GM12891 (cell line): ENCODE measurements at regions not wholly inside any gene's neighbourhood (a gene's known extent, or its start where the extent isn't known, plus 50 kb on each side); places are given as distances from the start of the nearest gene placed in this dataset.
A peak's percentile ranks its signal among the peaks of the same experiment; 100 is the strongest.
"Not testable (repeated sequence)": the region's sequence is repeated elsewhere in the genome, so short reads cannot be mapped to it uniquely, and the experiment has no call there.

Experiments
- DNase-seq: peaks from one replicate; pipeline ENCODE4 v3.0.0; 2011; ENCODE audit warnings: low spot score; ENCODE audit not compliant: insufficient read length
- FAIRE-seq: peaks from 2 replicates; lab custom pipeline; 2011; peaks lifted over from hg19 to GRCh38; lab: Jason Lieb, UNC
- PAX5 ChIP-seq: IDR thresholded peaks from 2 replicates; pipeline ENCODE4 v1.6.1; 2011; ENCODE audit warnings: low read length, moderate library complexity, mild to moderate bottlenecking; ENCODE audit not compliant: insufficient read depth, severe bottlenecking
- POLR2A ChIP-seq: IDR thresholded peaks from 2 replicates; pipeline ENCODE4 v1.6.1; 2011; ENCODE audit warnings: low read depth, low read length, control low read depth
- POLR2AphosphoS5 ChIP-seq: IDR thresholded peaks from 2 replicates; pipeline ENCODE4 v1.6.1; 2011; ENCODE audit warnings: low read depth, low read length, control low read depth
- POU2F2 ChIP-seq: IDR thresholded peaks from 2 replicates; pipeline ENCODE4 v1.6.1; 2011; ENCODE audit warnings: low read depth, mild to moderate bottlenecking, control low read depth, low read length, moderate library complexity
- SPI1 ChIP-seq: IDR thresholded peaks from 2 replicates; pipeline ENCODE4 v1.6.1; 2011; ENCODE audit warnings: low read depth, low read length, control low read depth
- TAF1 ChIP-seq: IDR thresholded peaks from 2 replicates; pipeline ENCODE4 v1.6.1; 2011; ENCODE audit warnings: low read depth, low read length, control low read depth

- no peak for DNase-seq
- FAIRE-seq = no peak
- TF ChIP-seq PAX5 (no peak), TAF1 (no peak), SPI1 (no peak), POLR2AphosphoS5 (no peak), POLR2A (no peak), POU2F2 (no peak)
Observed at GRCh38 chr9:113719919-113720318, 156.2 kb upstream of the ZNF618 start.

GRCh38 chr9:113720495-113720894 is 155.6 kb upstream of the ZNF618 start:
- FAIRE-seq (no peak), DNase-seq (no peak)
- TF ChIP-seq POLR2A = no peak
- TF ChIP-seq POLR2AphosphoS5 = no peak
- TF ChIP-seq POU2F2 = no peak
- TF ChIP-seq SPI1 = no peak
- no peak for TF ChIP-seq PAX5
- no peak for TF ChIP-seq TAF1

DNA sequence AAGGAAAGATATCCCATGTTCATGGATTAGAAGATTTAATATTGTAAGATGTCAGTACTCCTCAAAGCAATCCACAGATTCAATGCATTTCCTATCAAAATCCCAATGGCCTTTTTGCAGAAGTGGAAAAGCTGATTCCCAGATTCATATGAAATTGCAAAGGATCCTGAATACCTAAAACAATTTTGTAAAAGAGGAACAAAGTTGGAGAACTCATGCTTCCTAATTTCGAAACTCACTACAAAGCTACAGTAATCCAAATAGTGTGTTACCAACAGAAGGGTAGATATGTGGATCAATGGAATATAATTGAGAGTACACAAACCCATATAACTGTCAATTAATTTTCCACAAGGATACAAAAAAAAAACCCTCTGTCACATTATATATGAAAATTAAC is 154.3 kb upstream of the ZNF618 start:
- TF ChIP-seq SPI1 (no peak), POLR2AphosphoS5 (no peak), PAX5 (no peak), POU2F2 (no peak), POLR2A (no peak), TAF1 (no peak)
- FAIRE-seq (no peak), DNase-seq (no peak)

DNA sequence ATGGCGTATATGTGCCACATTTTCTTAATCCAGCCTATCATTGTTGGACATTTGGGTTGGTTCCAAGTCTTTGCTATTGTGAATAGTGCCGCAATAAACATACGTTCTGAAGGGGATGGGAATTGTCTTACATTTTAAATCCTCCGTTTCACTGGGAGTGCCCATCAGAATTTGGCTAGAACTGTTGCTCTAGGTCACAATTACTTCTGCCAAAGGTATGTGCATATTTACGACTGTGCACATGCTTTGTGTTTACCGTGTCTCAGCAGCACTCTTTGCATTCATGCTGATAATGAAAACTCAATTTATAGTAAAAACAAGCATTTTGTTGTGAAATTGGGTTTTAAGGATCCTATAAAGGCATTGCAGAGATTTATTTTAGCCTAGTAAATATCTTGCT is 151.9 kb upstream of the ZNF618 start:
- no peak for DNase-seq
- no peak for TF ChIP-seq SPI1
- TF ChIP-seq TAF1 = no peak
- no peak for TF ChIP-seq PAX5
- no peak for TF ChIP-seq POU2F2
- TF ChIP-seq POLR2AphosphoS5 = no peak
- FAIRE-seq = no peak

DNA sequence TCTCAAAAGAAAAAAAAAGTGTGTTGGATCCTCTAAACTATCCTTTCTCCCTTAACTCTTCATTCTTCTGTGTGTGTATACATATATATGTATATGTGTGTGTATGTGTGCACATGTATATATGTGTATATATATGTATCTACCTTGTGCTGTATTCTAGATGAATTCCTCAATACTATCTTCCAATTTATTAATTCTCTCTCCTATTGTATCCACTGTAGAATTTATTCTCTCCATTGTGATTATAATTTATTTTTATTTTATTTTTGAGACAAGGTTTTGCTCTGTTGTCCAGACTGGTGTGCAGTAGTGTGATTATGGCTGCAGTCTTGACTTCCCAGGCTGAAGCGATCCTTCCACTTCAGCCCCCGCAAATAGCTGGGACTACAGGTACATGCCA is 147.1 kb upstream of the ZNF618 start:
- TF ChIP-seq POLR2AphosphoS5 (no peak), POU2F2 (no peak), PAX5 (no peak), POLR2A (no peak), TAF1 (no peak), SPI1 (no peak)
- DNase-seq (no peak), FAIRE-seq (no peak)

- DNase-seq (no peak), FAIRE-seq (no peak)
- TF ChIP-seq POLR2A (no peak), POU2F2 (no peak)
Observed at GRCh38 chr9:113734826-113735225, 141.3 kb upstream of the ZNF618 start.

- no peak for FAIRE-seq
- TF ChIP-seq POU2F2 (no peak), POLR2AphosphoS5 (no peak), TAF1 (no peak), SPI1 (no peak), POLR2A (no peak), PAX5 (no peak)
- DNase-seq = peak; percentile 12
Observed at GRCh38 chr9:113737517-113738271, 138.4 kb upstream of the ZNF618 start.

DNA sequence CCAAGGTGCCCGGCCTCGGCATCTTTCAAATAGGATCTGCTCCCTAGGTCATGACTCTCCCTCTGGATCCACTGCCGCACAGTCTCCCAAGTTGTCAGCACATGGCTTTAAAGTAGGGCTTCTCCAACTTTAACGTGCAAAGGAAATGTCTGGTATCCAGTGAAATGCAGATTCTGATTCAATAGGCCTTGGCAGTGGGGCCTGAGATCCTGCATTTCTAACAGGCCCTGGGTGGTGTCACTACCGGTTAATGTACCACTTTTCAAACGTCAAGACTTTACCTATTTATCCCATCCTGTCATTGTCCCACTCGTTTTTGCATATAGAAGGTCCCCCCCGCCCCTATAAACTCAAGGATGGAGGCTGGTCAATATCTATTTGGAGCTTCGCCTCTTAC is 137.6 kb upstream of the ZNF618 start:
- DNase-seq (no peak), FAIRE-seq (no peak)
- TF ChIP-seq SPI1 (no peak), TAF1 (no peak), PAX5 (no peak)

DNA sequence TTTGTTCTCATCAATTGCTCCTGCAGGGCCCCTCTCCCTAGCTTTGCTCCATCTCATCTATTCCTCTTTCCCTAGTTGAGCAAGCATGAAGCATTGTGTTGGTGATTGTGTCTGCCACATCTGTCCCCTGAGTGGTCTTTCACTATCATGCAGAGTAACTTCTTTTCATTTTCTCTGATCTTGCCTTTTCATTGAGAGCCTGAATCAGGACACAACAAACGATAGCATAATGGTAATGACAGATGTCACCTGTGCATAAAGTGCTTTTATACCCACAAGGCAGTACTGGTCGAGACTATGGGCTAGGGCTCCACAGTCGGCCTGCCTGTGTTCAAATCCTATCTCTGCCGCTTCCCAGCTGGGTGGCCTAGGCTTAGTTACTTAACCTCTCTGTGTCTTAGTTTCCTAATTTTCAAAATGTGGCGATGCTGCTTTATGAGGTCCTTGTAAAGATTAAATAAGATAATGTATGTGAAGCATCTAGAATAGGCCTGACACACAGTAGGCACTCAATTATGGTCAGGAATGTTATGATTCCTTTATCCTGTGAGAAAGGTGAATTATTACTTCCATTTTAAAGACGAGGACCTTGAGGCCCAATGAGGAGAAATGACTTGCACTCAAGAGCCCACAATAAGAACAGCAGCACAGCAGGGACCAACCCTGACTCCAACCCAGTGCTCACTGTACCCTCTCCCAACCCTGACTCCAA is 137.1 kb upstream of the ZNF618 start:
- DNase-seq = no peak
- FAIRE-seq = no peak

GRCh38 chr9:113739605-113740507 is 136.3 kb upstream of the ZNF618 start:
- FAIRE-seq = not testable (repeated sequence)

More for the DNA sequence above, 137.1 kb upstream of the ZNF618 start:
- TF ChIP-seq PAX5 (no peak), SPI1 (no peak), POLR2A (no peak), POLR2AphosphoS5 (no peak), POU2F2 (no peak), TAF1 (no peak)

GRCh38 chr9:113740508-113741500 is 135.3 kb upstream of the ZNF618 start:
- DNase-seq = not testable (repeated sequence)

More at GRCh38 chr9:113739605-113740507, 136.3 kb upstream of the ZNF618 start:
- not testable (repeated sequence) for DNase-seq

More at GRCh38 chr9:113740508-113741500, 135.3 kb upstream of the ZNF618 start:
- FAIRE-seq = not testable (repeated sequence)
